ENCODE measurements at regions not wholly inside any gene's neighbourhood (a gene's known extent, or its start where the extent isn't known, plus 50 kb on each side); places are given as distances from the start of the nearest gene placed in this dataset.
"Not testable (repeated sequence)": the region's sequence is repeated elsewhere in the genome, so short reads cannot be mapped to it uniquely, and the experiment has no call there.

- Histone ChIP-seq H3K27ac (ENCODE audit: extremely low read depth, low read depth, low read length) (no peak overlapping the region), H3K4me3 (ENCODE audit: low read depth, low read length) (no peak overlapping the region), H3K9me3 (ENCODE audit: control insufficient read depth, insufficient read depth, low read depth, low read length) (no peaks in the 10 kb centered on the region), H3K36me3 (ENCODE audit: control insufficient read depth in 2 of 2, insufficient read depth in 1 of 2, low read length in 2 of 2) (no peaks in the 10 kb centered on the region), H3K4me1 (ENCODE audit: control insufficient read depth, insufficient read depth, low read length) (no peaks in the 10 kb centered on the region)
- ChIA-PET CTCF (no interaction called here), POLR2A (no interaction called here)
- TF ChIP-seq, protein P1, sequence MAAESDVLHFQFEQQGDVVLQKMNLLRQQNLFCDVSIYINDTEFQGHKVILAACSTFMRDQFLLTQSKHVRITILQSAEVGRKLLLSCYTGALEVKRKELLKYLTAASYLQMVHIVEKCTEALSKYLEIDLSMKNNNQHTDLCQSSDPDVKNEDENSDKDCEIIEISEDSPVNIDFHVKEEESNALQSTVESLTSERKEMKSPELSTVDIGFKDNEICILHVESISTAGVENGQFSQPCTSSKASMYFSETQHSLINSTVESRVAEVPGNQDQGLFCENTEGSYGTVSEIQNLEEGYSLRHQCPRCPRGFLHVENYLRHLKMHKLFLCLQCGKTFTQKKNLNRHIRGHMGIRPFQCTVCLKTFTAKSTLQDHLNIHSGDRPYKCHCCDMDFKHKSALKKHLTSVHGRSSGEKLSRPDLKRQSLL (tag by site-specific recombination; IDR thresholded peaks at IDR 0.05): no peak
- TF ChIP-seq TRIM28 (IDR thresholded peaks at IDR 0.05; ENCODE audit: borderline replicate concordance, low read length) (no peak), ZNF138 (tag by site-specific recombination; IDR thresholded peaks at IDR 0.05; ENCODE audit: borderline replicate concordance) (no peak), ZFP41 (tag by site-specific recombination; IDR thresholded peaks at IDR 0.05; ENCODE audit: borderline replicate concordance) (no peak), ZNF324 (tag by site-specific recombination; IDR thresholded peaks at IDR 0.05) (no peak), ZNF514 (tag by site-specific recombination; IDR thresholded peaks at IDR 0.05) (no peak), ZNF146 (tag by site-specific recombination; IDR thresholded peaks at IDR 0.05) (no peak), REPIN1 (tag by site-specific recombination; IDR thresholded peaks at IDR 0.05; ENCODE audit: low read depth) (no peak), KLF17 (tag by site-specific recombination; IDR thresholded peaks at IDR 0.05) (no peak), RBAK (tag by site-specific recombination; IDR thresholded peaks at IDR 0.05) (no peak), ZEB2 (tag by site-specific recombination; IDR thresholded peaks at IDR 0.05) (no peak), ZNF600 (tag by site-specific recombination; IDR thresholded peaks at IDR 0.05) (no peak), ZNF548 (tag by site-specific recombination; IDR thresholded peaks at IDR 0.05) (no peak), KLF9 (tag by site-specific recombination; IDR thresholded peaks at IDR 0.05; ENCODE audit: low read depth) (no peak)
Observed at GRCh38 chr10:71112138-71112785, 100.1 kb upstream of the UNC5B start.

GRCh38 chr10:71116426-71116825, 95.9 kb upstream of the UNC5B start:
- POLR2A ChIA-PET: no interaction called here
- no peak overlapping the region for H3K4me3 ChIP-seq (ENCODE audit: low read depth, low read length)

DNA sequence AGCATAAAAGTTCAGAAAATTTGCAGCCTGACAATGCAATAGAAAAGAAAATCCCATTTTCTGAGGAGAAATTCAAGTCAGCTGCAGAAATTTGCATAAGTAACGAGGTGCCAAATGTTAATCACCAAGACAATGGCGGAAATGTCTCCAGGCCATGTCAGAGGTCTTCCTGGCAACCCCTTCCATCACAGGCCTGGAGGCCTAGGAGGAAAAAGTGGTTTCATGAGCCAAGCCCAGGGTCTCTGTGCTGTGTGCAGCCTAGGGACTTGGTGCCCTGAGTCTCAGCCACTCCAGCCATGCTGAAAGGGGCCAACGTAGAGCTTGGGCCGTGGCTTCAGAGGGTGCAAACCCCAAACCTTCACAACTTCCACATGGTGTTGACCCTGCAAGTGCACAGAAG, 94.8 kb upstream of the UNC5B start:
- peak; percentile 92 for TF ChIP-seq ZNF585B (tag by site-specific recombination; IDR thresholded peaks at IDR 0.05)
- H3K27ac ChIP-seq (ENCODE audit: extremely low read depth, low read depth, low read length); H3K4me1 ChIP-seq (ENCODE audit: control insufficient read depth, insufficient read depth, low read length); H3K9me3 ChIP-seq (ENCODE audit: control insufficient read depth, insufficient read depth, low read depth, low read length); H3K4me3 ChIP-seq (ENCODE audit: low read depth, low read length); CTCF ChIA-PET; H3K36me3 ChIP-seq (ENCODE audit: control insufficient read depth in 2 of 2, insufficient read depth in 1 of 2, low read length in 2 of 2): not testable (repeated sequence)
- POLR2A ChIA-PET: interaction anchor here (0.6 kb wide), 1 partner anchor 38 kb away, joined by 3 read pairs; no protein-coding TSS in a partner anchor

More at GRCh38 chr10:71116426-71116825, 95.9 kb upstream of the UNC5B start:
- no peaks in the 10 kb centered on the region for H3K4me1 ChIP-seq (ENCODE audit: control insufficient read depth, insufficient read depth, low read length)
- no peaks in the 10 kb centered on the region for H3K36me3 ChIP-seq (ENCODE audit: control insufficient read depth in 2 of 2, insufficient read depth in 1 of 2, low read length in 2 of 2)
- no peaks in the 10 kb centered on the region for H3K9me3 ChIP-seq (ENCODE audit: control insufficient read depth, insufficient read depth, low read depth, low read length)
- H3K27ac ChIP-seq (ENCODE audit: extremely low read depth, low read depth, low read length): no peak overlapping the region
- TF ChIP-seq TRIM28 (IDR thresholded peaks at IDR 0.05; ENCODE audit: borderline replicate concordance, low read length) (peak; percentile 97; the same call in 1 of the 2 replicates), ZNF211 (tag by site-specific recombination; IDR thresholded peaks at IDR 0.05; ENCODE audit: low read depth) (no peak), ZNF585B (tag by site-specific recombination; IDR thresholded peaks at IDR 0.05) (peak; percentile 96), SETDB1 (IDR thresholded peaks at IDR 0.05; ENCODE audit: insufficient read length, low read length) (peak; percentile 96)
- CTCF ChIA-PET: no interaction called here

DNA sequence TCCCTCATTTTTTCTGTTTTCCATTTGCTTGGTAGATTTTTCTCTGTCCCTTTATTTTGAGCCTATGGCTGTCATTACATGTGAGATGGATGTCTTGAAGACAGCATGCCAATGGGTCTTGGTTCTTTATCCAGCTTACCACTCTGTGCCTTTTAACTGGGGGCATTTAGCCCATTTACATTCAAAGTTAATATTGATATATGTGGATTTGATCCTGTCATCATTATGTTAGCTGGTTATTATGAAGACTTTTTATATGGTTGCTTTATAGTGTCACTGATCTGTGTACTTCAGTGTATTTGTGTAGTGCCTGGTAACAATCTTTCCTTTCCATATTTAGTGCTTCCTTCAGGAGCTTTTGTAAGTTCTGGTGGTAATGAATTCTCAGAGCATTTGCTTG, 89.3 kb upstream of the UNC5B start:
- no peak overlapping the region for H3K27ac ChIP-seq (ENCODE audit: extremely low read depth, low read depth, low read length)
- no peak for TF ChIP-seq ZNF433 (tag by site-specific recombination; IDR thresholded peaks at IDR 0.05; ENCODE audit: low read depth)
- TF ChIP-seq ZNF558 (tag by site-specific recombination; IDR thresholded peaks at IDR 0.05): peak; percentile 94
- ChIA-PET POLR2A (no interaction called here), CTCF (no interaction called here)
- no peak overlapping the region for H3K4me3 ChIP-seq (ENCODE audit: low read depth, low read length)
- no peaks in the 10 kb centered on the region for H3K9me3 ChIP-seq (ENCODE audit: control insufficient read depth, insufficient read depth, low read depth, low read length)
- H3K36me3 ChIP-seq (ENCODE audit: control insufficient read depth in 2 of 2, insufficient read depth in 1 of 2, low read length in 2 of 2): no peaks in the 10 kb centered on the region
- no peaks in the 10 kb centered on the region; the same call in 1 of the 2 replicates for H3K4me1 ChIP-seq (ENCODE audit: control insufficient read depth, insufficient read depth, low read length)

Data from HEK293 (cell line).